ENCODE measurements at regions not wholly inside any gene's neighbourhood (a gene's known extent, or its start where the extent isn't known, plus 50 kb on each side); places are given as distances from the start of the nearest gene placed in this dataset.

DNA sequence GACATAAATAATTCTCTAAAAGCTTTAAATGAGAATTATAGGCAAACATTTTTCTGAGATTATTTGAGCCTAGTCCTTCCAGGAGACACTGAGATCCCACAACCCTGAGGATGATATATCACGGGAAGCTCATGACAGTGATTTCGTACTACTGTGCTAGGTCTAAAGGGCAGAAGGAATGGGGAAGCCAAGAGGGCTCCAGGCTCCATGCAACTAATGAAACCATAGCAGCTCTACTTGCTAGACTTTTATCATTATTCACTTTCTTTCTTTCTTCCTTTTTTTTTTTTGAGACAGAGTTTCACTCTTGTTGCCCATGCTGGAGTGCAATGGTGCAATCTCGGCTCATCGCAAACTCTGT is 57.3 kb upstream of the SGK1 start:
- no peak for DNase-seq (ENCODE audit: low read depth in 1 of 2, low spot score in 1 of 2)

GRCh38 chr6:134374491-134375219 is 56.7 kb upstream of the SGK1 start:
- DNase-seq (ENCODE audit: low read depth in 1 of 2, low spot score in 1 of 2): no peak

- no peak for DNase-seq (ENCODE audit: low read depth in 1 of 2, low spot score in 1 of 2)
Observed at GRCh38 chr6:134373993-134374392, 56.1 kb upstream of the SGK1 start.

DNA sequence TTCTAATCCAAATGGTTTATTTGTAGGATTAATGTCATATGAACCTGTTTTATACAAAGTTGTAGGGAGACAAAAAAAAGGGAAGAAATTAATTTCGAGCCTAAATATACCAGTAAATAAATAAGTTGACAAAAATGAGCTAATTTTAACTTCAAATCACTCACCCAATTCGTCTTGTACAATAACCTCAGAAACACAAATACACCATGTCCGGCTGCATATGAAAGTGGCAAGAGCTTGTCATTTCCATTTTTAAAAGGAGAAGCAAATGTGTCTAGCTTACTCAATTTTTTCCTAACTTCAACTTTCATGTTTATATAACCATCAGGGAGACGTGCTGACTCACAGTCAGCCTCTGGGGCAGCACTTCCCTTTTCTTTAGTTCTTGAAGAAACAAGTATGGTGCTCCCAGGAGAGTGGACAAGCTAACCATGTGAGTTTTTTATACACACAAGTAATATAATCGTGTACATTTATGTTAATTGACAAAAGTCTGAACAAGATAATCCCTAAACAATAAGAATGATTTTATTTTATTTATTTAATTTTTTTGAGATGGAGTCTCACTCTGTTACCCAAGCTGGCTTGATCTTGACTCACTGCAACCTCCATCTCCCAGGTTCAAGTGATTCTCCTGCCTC is 55.5 kb upstream of the SGK1 start:
- DNase-seq (ENCODE audit: low read depth in 1 of 2, low spot score in 1 of 2): no peak

GRCh38 chr6:134372603-134373281 is 54.8 kb upstream of the SGK1 start:
- no peak for DNase-seq (ENCODE audit: low read depth in 1 of 2, low spot score in 1 of 2)

DNA sequence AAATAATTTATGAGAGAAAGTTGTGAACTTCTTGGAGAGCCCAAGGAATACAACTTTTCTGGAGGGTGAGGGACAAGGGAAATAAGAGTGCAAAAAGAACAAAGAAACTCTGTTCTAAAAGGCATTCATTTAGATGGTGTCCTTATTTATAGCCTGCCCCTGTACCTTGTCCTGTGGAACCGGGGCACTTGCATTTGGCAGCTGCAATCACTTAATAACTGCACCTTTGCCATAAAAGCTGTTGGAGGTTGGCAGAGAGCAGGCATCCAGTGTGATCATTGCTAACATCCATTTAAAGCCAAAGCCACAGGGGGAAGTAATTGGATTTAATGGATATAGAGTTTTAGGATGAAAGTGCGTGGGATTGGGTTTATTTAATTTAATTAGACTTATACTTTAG is 50.8 kb upstream of the SGK1 start:
- no peak for DNase-seq (ENCODE audit: low read depth in 1 of 2, low spot score in 1 of 2)
